HG03460 (cell line): ENCODE measurements at regions not wholly inside any gene's neighbourhood (a gene's known extent, or its start where the extent isn't known, plus 50 kb on each side); places are given as distances from the start of the nearest gene placed in this dataset.
"Not testable (repeated sequence)": the region's sequence is repeated elsewhere in the genome, so short reads cannot be mapped to it uniquely, and the experiment has no call there.

Experiments
- ATAC-seq: cut with Tn5 transposase; IDR thresholded peaks from one replicate; pipeline ENCODE4 v1.9.1; 2021; ENCODE audit not compliant: unreplicated experiment

DNA sequence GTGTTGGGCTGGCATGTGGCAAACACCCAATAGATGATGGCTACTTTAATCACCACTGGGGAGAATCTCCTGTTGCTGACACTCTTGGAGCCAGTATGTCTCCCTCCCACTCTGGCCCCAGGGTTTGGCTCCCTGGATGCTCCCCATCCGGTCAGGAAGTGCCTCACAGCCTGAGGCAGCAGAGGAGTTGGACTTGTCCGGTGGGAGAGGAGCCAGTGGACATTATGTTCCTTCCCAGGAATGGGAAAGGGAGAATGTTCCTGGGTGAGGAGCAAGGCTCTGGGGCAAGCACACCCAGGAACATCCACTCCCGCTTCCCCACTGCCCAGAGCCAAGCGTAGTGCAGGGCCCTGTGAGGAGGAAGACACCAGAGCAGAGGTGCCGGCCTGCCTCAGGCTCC, 84.6 kb upstream of the NAV2 start:
- no peak for ATAC-seq

DNA sequence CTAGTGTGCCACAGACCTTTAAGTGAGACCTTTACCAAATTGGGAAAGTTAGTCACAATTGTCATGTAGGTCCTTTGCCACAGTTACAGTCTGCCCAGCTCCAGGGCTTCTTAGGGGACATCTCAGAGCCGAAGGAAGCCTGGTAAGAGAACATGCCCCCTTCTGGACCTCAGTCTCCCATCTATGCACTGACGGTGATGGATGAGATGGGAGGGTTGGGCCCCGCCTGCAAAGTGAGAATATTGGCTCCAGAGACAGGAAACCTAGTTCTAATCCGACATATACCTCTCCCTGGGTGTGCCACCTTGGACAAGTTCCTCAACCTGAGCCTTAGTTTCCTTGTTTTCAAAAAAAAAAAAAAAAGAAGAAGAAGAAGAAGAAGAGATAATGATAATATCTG, 85.1 kb upstream of the NAV2 start:
- no peak for ATAC-seq

DNA sequence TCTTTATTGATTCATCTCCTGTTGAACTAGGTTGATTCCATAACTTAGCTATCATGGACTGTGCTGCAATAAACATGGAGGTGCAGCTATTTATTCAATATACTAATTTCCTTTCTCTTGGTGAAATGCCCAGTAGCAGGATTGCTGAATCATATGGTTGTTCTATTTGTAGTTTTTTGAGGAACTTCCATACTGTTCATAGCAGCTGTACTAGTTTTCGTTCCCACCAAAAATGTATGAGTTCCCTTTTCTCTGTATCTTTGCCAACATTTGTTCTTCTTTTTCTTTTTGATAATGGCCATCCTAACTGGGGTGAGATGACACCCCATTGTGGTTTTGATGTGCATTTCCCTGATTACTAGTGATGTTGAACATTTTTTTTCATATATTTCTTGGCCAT, 87.2 kb upstream of the NAV2 start:
- ATAC-seq: no peak

DNA sequence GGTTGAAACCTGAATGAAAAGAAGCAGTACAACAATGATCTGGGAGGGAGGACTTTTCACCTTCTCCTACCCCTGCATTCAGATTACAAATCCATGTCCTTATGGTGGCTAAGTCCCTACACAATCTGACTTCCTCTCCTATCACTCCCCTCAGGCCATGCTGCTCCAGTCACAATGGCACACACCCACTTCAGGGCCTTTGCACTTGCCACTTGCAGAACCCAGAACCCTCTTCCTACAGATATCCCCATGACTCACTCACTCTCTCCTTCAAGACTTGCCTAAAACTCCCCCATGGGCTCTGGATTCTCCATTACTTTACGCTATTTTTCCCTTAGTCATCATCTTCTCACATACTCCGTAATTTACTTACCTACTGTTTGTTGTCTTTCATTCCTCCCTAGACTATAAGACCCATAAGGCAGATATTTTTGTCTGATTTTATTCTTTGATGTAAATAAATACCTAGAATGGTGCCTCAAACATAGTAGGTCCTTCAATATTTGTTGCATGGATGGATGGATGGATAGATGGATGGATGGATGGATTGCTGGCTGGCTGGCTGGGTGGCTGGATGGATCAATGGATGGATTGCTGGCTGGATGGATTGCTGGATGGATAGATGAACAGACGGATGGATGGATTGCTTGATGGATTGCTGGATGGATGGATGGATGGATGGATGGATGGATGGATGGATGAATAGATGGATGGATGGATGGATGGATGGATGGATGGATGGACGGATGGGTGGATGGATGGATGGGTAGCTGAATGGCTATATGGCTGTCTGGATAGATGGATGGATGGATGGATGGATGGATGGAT, 94.7 kb upstream of the NAV2 start:
- no peak for ATAC-seq

DNA sequence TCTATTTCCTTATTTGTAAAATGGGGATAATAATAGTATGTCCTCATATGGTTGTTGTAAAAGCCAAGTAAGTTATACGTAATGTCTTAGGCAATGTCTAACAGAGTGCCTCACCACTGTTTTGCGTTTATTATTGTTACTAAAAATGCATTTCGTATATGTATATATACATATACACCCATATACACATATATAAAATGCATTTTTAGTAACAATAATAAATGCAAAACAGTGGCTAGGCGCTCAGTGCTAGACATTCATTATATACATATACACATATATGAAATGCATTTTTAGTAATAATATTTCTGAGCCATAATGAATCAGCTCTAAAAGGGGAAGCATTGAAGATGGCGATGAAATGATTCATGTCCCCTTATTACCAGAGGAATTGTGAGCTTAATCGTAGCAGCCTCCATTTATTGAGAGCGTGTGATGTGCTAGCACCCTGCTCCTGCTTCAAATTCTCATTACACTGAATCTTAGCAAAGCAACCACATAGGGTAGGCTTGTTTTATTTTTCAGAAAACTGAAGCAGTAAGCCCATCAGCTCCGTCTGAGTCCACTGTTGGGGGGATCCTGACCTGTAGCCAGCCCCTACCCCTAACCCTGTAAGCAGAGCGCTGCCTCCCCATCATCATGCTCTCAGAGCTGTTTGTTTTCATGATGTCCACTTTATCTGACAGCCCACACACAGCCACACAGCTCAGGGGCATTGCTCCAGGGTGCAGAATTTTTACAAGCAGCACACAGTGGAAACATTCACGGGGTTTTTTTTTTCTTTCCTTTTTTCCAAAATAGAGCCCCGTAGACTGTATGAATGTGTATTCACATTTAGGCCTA, 97.1 kb upstream of the NAV2 start:
- ATAC-seq: no peak

DNA sequence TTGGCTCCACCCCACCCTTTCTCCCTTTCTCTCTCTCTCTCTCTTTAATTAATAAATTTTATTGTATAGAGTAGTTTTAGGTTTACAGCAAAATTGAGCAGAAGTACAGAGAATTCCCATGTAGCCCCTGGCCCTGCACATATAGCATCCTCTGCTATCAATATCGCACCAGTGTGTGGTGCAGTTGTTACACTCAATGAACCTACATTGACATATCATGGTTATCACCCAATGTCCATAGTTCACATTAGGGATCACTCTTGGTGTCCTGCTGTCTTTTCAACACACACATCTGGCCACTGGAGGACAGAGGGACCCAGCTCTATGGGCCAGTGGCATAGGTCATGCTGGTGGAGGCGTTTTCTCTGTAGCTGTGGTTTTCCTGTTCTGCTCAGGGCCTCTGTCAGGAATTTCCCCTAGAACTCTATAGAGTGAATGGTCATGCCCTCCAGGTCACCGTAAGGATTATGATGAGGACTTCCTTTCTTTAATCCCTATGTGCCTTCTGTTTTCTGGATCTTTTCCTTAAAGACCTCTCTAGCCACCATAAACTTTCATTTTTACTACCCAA, 98.2 kb upstream of the NAV2 start:
- no peak for ATAC-seq

DNA sequence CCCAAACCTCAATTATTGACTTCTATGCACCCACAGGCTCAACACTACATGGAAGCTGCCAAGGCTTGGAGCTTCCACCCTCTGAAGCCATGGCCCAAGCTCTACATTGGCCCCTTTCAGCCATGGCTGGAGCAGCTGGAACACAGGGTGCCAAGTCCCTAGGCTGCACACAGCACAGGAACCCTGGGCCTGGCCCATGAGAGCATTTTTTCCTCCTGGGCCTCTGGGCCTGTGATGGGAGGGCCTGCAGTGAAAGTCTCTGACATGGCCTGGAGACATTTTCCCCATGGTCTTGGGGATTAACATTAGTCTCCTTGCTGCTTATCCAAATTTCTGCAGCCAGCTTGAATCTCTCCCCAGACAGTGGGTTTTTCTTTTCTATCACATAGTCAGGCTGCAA, 100.6 kb upstream of the NAV2 start:
- ATAC-seq: not testable (repeated sequence)

DNA sequence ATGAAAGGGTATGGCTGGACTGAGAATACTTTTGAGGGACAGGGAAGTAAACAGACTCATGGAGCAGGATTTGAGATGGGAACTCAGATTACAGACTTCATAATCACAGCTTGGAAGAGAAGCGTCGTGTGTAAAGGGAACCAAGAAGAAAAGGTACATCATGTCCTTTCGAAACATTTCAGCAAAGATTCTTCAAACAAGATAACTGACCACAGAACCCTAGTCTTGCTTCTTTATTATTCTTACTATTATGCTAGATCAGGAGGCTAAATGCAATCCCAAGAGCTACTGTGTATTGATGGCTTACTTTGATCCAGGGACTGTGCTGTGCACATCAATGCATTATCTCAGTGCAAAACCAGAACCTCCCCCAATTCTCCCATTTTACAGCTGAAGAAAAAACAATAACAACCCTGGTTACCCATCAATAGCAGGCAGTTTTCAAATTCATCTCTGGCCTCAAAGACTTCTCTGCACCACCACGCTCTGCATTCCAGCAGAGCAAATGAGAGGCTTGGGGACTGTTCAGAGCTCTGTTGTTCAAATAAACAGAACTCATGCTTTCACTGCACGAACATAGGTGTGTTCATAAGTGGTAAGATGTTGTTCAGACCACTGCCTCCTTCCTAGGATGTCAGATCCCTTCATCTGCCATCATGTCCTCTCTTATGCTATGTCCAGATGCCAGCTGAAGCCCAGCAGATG, 104.8 kb upstream of the NAV2 start:
- no peak for ATAC-seq

DNA sequence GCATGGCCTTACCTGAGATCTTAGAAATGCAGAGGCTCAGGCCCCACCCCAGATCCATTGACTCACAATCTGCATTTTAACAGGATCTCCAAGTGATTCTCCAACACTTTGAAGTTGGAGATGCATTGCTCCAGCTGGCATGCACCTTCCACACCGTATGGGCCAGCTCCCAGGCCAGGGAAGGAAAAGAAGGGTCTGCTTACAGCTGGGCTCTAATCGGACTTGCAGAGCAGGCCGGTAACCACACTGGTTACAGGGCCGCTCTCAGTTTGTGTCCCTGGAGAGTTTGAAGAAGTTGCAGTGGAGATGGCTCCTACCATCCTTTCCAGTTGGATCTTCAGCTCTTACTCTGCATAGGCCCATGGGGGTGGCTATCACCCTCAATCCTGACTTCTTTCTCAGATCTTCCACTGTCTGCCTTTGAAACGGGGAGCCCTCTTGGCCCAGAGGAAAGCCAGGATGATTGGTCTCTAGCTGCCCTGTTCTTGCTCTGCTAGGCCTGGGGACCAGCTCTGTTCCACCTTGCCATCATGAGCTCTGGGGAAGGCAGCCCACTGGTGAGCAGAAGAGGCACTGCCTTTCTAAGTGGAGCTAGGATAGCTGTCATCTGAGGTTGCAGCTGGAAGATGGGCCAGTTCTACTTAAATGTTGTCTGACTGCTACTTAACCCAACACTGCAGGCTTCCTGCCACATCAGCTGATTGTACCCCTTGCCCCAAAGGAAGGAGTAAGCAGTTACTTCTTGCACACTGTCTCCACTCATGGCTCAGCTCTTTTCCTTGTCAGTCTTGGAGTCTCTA, 105.6 kb upstream of the NAV2 start:
- ATAC-seq: no peak

DNA sequence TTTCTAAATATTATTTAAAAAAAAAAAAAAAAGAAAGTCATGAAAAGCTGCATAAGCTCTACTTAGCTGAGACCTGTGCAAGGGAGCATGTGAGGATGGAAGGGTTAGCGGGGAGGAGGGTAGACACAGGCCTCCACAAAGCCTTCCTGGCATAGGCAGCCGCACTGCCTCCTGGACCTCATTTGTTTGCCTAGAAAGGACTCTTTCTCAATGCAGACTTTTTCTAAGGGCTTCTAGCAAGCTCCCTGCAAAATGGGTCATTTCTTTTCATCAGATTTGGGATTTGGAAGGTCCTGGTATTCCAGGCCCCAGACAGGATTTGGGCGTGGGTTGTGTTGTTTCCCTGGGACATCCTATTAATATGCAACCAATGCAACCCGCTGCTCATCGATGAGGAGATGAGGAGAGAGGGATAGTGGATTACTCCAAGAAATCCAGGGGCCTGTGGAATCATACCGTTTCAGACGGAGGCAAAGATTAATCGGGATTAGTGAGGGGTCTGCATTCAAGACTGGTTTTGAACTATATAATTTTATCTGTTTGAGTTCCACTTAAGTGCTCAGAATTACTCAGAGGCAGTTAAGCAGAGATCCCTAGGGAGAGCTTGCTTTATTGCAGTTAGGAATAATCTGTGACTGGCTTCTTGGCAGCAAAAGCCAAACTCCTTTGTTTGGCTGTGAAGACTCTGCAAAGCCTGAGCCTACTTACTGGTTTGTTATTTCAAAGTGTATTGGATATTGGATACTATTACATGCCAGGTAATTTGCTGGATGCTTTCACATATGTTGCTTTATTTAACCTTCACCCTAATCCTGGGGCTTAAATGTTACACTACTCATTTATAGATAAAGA, 106.9 kb upstream of the NAV2 start:
- no peak for ATAC-seq

DNA sequence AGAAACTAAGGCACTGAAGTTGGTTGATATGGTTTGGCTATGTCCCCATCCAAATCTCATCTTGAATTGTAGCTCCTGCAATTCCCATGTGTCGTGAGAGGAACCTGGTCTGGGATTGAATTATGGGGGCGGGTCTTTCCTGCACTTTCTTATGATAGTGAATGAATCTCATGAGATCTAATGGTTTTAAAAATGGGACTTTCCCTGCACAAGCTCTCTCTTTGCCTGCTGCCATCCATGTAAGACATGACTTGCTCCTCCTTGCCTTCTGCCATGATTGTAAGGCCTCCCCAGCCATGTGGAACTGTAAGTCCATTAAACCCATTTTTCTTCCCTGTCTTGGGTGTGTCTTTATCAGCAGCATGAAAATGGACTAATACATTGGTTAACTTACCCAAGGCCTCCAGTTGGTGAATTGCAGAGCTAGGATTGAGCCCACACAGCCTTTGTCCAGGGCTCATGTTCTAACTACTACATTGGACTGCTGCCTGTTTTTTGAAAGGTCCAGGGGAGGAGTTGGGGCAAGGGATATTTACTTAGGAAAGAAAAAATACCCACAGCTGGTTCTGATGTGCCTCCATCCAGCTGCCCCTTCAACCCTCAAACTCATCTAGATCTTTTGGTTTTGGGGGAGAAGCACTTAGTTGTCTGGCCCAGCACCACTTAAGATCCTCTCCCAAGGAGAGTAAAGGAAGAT, 107.8 kb upstream of the NAV2 start:
- no peak for ATAC-seq

DNA sequence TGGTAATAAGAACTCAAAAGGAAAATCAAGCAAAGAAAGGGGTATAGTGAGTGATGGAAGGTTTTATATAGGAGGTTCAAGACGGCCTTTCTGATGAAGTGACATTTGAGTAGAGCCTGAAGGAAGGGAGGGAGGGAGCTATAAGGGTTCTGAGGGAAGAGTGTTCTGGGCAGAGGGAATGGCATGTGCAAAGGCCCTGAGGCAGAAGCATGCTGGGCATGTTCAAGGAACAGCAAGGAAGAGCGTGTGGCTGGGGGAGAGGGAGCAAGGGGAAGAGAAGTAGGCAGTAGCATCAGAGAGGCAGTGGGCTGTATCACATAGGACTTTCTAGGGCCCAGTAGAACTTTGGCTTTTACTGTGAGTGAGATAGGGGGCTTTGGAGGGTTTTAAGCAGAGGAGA, 108.9 kb upstream of the NAV2 start:
- no peak for ATAC-seq

DNA sequence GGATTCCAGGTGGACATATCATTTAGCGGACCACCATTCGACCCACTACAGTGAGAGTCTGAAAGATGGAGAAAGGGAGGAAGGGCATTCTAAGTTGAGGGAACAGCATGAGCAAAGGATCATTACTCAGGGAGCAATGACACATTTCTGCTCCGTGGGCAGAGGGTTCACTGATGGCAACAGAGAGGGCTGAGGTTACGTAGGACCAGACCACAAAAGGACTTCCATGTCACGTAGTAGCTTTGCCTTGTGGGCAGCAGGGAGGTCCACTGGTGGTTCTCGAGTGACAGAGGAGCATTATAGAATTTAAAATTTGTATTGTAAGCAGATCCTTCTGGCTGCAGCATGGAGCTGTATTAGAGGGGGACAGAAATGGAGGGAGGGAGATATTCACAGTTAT, 109.7 kb upstream of the NAV2 start:
- ATAC-seq: no peak

DNA sequence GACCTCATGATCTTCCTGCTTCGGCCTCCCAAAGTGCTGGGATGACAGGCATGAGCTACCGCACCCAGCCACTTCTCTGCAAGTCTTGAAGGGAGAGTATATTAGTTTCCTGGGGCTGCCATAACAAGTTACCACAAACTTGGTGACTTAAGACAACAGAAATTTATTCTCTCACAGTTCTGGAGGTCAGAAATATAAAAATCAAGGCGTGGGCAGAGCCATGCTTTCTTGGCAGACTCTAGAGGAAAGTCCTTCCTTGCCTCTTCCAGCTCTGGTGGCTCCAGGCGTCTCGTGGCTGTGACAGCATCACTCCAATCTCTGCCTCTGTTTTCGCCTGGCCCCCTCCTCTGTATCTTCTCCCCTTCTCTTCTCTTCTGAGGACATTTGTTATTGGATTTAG, 110.2 kb upstream of the NAV2 start:
- no peak for ATAC-seq

DNA sequence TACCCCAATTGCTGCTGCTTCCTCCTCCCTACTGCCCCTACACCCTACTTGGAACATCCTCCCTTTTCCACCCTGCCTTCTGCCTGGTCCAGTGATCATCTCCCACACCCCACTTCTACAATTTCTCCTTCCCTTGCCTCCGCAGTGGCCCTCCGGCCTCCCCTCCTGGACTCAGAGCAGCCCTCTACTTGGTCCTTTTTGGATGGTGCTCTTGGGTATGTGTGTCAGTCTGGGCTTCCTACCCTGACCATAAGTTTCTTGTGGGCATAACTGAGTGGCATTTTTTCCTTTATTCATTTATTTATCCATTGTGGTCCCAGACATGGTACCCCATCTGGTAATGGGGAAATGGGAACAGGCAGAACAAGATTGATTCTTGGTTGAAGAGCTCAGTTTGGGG, 111.4 kb upstream of the NAV2 start:
- ATAC-seq: no peak

DNA sequence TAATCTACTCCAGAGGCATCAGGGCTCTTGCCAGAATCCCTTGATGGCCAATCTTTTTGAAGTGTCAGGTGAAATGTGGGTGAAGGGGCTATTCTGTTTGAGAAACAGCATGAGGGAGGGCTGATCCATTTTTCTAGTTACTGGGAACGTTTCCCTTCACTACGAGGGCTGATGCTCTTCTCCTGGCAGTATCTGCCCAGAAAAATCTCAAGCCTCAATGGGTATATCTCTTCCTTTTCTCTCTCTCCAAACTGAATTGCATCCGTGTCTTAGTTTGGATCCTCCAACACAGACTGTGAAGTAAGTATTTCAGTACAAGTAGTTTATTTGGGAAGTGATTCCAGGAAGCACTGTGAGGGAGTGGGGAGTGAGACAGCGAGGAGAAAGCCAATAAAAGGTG, 113.0 kb upstream of the NAV2 start:
- no peak for ATAC-seq

DNA sequence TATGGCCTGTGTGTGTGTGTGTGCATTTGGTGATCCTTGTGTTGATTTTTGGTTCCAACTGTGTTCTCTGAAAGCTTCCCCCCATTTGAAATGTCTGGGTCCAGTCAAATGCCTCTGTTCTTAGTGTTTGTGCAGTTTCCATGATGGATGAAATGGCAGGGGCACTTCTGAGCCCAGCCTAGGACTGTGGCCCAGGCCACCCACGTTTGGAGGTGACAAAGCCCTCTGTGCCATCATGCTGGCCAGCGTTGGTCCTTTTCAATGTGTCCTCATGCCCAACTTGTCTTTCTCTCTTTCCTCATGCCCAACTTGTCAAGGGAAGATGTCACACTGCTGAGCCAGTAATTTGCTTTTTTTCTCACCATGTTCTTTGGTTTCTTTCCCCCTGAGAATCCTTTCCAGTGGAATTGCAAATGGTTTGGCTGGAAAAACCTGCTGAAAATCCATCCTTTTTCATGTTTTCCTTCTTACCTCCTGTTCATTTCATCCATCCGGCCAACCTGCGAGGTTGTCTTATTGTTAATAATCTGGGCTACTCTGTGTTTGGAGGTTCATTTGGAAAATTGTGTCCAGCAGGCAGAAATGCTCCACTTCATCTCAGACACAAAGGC, 113.7 kb upstream of the NAV2 start:
- ATAC-seq: no peak

DNA sequence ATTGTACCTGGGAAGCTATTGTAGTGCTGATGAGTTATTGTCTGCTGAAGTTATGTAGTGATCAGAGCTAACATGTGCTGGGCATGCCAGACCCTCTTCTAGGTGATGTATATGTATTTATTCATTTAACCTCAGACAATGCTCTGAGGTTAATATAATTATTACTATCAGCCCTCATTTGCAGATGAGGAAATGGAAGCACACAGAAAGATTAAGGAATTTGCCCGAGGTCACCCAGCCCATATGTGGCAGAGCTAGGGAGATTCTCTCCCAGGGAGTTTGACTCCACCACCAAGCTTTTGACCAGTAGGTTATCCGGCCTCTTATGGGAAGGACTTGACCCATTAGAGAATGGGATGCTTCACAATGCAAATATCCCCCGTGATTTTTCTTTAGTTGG, 114.2 kb upstream of the NAV2 start:
- ATAC-seq: no peak

DNA sequence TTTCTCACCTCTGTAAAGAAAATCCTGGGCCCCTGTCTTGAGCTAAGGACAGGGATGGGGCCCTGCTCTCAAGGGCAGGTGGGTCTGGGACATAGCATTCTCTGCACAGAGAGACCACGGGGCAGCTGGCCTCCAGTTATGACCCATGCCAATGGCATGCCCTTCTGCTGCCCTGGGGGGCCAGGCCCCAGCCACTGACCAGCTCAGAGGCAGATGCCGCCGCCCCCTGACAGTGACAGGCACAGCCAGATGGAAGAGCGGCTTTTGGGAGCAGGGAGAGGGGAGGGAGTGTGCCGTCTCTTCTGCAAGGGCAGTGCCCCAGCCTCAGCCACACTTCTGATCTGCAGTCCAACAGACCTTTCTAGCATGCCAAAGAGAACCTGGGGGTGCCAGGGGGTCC, 114.8 kb upstream of the NAV2 start:
- ATAC-seq: no peak
